Pons (tissue), 1 donor: ENCODE measurements at regions not wholly inside any gene's neighbourhood (a gene's known extent, or its start where the extent isn't known, plus 50 kb on each side); places are given as distances from the start of the nearest gene placed in this dataset.
"Not testable (repeated sequence)": the region's sequence is repeated elsewhere in the genome, so short reads cannot be mapped to it uniquely, and the experiment has no call there.

Experiments
- DNase-seq: peaks from one replicate; pipeline ENCODE4 v3.0.0-alpha.2; 2016; ENCODE audit warnings: low spot score

DNA sequence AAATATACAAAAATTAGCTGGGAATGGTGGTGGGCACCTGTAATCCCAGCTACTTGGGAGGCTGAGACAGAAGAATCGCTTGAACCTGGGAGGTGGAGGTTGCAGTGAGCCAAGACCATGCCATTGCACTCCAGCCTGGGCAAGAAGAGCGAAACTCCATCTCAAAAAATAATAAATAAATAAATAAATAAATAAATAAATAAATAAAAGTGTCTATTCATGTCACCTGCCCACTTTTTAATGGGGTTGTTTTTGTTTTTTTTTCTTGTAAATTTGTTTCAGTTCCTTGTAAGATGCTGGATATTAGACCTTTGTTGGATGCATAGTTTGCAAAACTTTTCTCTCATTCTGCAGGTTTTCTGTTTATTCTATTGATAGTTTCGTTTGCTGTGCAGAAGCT is 71.9 kb upstream of the KCNAB1 start:
- DNase-seq, result not testable (repeated sequence)

DNA sequence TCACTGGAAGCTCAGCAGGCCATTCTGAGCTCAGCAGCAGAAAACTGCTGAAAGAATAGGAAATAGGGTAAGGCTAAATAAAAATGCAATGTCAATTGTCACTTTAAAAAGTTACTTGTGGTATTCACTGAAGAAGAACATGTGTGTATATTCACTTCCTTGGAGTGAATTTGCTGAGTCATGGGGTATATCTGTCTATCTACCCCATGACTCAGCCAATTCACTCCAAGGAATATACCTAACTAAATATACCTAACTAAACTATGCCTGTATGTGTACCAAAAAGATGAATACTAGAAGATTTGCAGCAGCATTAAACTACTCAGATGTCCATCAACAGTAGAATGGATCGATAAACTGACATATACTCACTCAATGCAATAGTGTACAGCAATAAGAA is 69.5 kb upstream of the KCNAB1 start:
- DNase-seq, result no peak

DNA sequence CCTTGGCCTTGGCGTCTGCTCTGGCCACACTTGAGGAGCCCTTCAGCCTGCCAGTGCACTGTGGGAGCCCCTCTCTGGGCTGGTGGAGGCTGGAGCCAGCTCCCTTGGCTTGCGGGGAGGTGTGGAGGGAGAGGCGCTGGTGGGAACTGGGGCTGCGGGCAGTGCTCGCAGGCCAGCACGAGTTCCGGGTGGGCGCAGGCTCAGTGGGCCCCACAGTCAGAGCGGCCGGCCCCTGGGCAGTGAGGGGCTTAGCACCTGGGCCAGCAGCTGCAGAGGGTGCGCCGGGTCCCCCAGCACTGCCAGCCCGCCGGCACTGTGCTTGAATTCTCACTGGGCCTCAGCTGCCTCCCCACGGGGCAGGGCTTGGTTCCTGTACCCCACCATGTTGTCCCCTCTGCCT is 68.7 kb upstream of the KCNAB1 start:
- no peak for DNase-seq

DNA sequence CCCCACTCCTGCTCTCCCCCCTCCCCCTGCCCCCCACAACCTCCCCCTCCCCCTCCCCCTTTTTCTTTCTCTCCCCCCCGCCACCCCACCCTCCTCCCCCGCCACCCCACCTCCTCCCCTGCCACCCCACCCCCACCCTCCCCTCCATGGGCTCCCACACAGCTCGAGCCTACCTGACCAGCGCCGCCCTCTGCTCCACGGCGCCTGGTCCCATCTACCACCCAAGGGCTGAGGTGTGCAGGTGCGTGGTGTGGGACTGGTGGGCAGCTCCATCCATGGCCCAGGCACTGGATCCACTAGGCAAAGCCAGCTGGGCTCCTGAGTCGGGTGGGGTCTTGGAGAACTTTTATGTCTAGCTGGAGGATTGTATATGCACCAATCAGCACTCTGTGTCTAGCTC is 68.3 kb upstream of the KCNAB1 start:
- DNase-seq, result no peak

DNA sequence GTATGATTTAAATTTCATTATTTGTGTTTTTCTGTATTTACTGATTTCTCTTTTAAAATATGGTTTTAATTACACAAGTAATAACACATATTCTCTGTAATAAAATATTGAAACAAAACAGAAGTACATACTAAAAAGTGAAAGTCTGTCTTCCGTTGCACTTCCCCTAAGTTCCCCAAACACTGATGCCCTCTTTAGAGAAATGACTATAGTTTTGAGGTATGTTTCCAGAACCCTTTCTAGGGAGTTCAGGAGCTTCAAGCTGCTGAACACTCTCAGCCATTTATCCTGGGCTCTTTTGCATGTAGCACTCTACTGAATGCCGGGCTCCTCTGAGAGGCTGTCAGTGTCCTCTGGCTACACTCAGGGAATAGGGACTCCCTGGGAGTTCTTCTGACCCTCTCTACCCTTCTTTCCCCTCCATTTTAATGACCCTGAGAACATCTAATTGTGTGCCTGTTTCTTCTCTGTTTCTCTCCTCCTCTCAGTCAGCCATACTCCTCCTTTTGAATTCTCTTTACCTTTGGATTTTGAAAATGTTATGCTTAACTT is 60.4 kb upstream of the KCNAB1 start:
- DNase-seq, result no peak

DNA sequence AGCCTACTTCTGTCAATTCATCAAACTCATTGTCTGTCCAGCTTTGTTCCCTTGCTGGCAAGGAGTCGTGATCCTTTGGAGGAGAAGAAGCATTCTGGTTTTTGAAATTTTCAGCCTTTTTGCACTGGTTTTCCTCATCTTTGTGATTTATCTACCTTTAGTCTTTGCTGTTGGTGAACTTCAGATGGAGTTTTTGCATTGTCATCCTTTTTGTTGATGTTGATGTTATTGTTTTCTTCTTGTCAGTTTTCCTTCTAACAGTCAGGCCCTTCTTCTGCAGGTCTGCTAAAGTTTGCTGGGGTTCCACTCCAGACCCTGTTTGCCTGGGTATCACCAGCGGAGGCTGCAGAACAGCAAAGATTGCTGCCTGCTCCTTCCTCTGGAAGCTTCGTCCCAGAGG is 52.2 kb upstream of the KCNAB1 start:
- not testable (repeated sequence) for DNase-seq

DNA sequence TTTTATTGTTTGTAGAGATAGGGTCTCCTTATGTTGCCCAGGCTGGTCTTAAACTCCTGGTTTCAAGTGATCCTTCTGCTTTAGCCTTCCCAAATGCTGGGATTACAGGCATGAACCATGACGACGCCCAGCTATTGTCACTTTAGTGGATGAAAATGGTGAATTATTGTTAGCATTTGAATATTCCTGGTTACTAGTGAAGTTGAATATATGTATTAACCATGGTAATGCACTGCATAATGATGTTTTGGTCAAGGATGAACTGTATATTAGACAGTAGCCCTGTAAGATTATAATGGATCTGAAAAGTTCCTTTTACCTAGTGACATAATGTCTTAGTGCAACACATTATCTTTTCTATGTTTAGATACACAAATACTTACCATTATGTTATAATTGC is 50.4 kb upstream of the KCNAB1 start:
- DNase-seq, result no peak
